GM21717 (cell line): ENCODE measurements at regions not wholly inside any gene's neighbourhood (a gene's known extent, or its start where the extent isn't known, plus 50 kb on each side); places are given as distances from the start of the nearest gene placed in this dataset.
"Not testable (repeated sequence)": the region's sequence is repeated elsewhere in the genome, so short reads cannot be mapped to it uniquely, and the experiment has no call there.

ENCODE experiments used
- ATAC-seq: cut with Tn5 transposase; IDR thresholded peaks from one replicate; pipeline ENCODE4 v1.9.1; 2021; ENCODE audit warnings: mild to moderate bottlenecking, moderate library complexity; ENCODE audit not compliant: unreplicated experiment

- ATAC-seq: no peak
Measured at GRCh38 chr4:23423540-23423939, 466.3 kb downstream of the PPARGC1A start.

DNA sequence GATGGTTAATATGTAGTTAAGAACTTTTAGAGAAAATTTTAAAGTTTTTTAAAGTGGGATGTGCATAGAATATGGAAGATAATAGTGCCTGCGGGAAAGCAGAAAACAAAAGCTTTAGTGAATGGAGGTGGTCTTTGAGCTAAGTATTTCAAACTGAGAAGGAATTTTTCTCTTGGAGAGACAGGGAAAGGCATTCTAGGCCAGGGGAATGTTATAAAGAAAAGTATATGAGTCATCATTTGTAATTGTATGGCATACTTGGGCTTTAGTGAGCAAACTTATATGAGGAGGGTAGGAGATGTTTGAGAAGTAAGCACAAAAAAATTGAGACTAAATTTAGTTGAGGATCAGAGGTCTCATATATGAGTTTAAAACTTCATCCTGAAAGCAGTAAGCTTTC is 467.0 kb downstream of the PPARGC1A start:
- ATAC-seq: no peak

- ATAC-seq: no peak
Measured at GRCh38 chr4:23413631-23414030, 476.2 kb downstream of the PPARGC1A start.

GRCh38 chr4:23412701-23413100 is 477.1 kb downstream of the PPARGC1A start:
- no peak for ATAC-seq

GRCh38 chr4:23408913-23409312 is 480.9 kb downstream of the PPARGC1A start:
- ATAC-seq: not testable (repeated sequence)

DNA sequence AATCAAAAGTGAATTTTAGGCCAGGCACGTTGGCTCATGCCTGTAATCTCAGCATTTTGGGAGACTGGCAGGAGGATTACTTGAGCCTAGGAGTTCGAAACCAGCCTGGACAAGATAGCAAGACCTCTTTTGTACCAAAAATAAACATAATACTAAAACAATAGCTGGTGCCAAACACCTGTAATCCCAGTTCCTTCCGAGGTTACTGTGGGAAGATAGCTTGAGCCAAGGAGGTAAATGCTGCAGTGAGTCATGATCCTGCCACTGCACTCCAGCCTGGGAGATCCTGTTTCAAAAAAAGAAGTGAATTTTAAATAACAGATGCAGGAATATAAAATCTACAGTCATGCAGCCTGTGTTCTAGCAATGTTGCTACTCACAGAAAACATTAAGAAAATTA is 488.3 kb downstream of the PPARGC1A start:
- ATAC-seq: no peak

- no peak for ATAC-seq
Measured at GRCh38 chr4:23392860-23393458, 496.9 kb downstream of the PPARGC1A start.

DNA sequence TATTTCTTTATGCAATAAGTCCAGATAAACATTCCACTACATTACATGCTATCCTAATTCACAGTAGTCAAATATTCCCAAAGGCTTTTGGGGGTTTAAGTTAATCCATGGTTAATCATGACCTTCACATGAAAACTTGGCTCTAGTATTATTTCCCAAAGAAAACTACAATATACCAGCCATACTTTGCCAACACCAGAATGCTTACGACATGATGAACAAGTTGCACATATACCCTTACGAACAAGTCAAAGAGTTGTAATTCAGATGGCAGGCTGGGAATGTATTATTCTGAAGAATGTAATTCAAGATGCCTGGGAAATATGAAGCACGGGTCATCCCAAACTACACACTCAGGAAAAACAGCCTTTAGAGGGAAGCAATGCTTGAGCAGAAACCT is 499.6 kb downstream of the PPARGC1A start:
- no peak for ATAC-seq

DNA sequence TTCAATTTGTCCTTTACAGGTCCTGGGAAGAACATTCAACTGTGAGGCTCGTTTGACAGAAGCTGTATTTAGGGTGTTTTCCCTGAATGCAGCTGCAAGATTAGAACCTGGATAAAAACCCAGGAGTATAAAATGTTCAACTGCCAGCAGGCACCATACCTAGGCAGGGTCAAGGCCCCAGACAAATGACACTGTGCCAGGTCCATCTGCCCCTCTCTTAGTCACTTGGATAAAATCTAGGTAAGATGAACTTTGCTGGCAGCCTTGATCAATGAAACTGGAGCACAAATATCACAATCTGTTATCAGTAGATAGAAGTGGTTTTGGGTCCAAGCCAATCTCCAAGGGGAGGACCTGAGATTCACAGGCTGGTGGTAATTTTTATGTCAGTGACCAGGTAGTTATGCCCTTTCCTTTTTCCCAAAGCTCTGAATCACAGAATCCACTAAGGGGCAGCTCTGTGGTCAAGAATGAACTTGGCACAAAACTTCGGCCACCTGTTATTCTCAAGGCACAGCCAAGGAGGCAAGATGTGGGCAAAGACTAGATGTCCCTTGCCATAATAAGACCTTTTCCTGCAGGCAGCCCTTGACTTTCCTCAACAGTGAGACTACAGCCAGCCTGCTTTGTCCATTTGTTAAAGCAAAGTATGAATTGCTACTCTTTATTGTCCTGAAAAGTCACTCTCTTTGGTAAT is 501.0 kb downstream of the PPARGC1A start:
- no peak for ATAC-seq

GRCh38 chr4:23388255-23388654 is 501.6 kb downstream of the PPARGC1A start:
- no peak for ATAC-seq

DNA sequence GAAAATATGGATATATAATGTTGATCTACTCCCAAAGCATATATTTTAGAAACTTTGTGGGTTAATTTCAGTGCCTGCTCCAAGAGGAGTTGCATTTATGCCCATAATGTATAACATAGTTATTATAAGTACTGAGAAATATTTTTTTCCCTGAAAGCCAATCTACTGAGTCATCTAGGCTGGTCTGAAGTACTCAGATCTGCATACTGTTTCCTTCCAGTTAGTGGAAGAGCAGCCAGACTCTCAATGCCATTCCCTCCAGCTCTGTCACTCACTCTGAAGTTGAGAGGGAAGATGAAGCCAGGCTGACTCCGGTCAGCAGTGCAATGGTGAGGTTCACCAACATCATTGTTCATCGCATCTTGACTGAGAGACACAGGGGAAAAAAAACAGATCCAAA is 505.1 kb downstream of the PPARGC1A start:
- ATAC-seq: no peak

GRCh38 chr4:23382879-23383278 is 507.0 kb downstream of the PPARGC1A start:
- no peak for ATAC-seq

- ATAC-seq: no peak
Measured at GRCh38 chr4:23374259-23374658, 515.6 kb downstream of the PPARGC1A start.

DNA sequence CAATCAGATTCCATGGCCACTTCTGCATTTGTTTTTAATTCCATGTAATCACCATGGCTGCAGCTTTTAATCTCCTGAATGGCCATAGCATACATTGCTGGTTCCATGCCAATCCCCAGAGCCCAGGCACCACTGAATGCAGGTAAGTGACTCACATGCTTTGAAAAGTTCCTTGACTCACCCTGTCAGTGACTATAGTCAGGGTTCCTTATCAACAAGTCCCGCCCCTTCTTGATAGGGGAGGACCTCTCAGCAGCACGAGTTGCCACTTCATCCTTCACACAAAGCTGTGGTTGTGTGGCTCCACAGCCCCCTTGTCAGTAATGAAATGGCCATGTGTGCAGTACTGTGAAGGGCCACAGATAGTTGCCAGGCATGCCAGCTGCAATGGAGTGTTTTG is 516.6 kb downstream of the PPARGC1A start:
- ATAC-seq: no peak

- no peak for ATAC-seq
Measured at GRCh38 chr4:23371533-23371932, 518.3 kb downstream of the PPARGC1A start.

GRCh38 chr4:23369331-23369730 is 520.5 kb downstream of the PPARGC1A start:
- no peak for ATAC-seq

GRCh38 chr4:23368081-23368697 is 521.7 kb downstream of the PPARGC1A start:
- ATAC-seq: no peak

GRCh38 chr4:23366557-23366906 is 523.3 kb downstream of the PPARGC1A start:
- no peak for ATAC-seq

DNA sequence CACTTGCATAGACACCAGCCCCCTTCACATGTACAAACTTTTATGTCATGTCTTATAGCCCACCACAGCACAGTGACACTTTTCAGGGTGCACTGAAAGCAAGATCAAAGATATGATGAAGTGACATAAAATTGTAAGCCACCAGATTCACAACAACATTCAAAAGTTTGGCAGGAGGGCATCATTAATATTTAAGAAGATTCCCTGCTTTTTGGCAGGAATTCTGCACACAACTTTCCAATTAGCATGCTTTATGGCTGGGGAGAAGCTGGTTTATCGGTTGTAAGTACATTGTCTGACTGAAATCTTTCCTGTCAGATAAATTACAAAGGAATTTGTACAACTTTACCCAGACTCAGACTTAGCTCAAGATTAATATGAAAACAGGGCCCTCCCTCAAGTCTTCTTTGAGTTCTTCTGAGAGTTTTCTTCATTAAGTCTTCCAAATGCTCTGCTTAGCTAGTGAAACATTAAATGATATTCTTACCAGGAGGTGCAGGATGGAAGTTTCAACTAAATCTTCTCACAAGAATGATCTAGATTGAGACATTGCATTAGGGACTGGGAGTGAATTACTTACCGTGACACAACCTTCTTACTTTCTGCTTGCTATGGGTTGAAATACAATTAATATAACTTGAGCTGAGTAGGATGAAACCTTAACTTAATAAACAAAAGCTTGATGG is 523.8 kb downstream of the PPARGC1A start:
- ATAC-seq: no peak

DNA sequence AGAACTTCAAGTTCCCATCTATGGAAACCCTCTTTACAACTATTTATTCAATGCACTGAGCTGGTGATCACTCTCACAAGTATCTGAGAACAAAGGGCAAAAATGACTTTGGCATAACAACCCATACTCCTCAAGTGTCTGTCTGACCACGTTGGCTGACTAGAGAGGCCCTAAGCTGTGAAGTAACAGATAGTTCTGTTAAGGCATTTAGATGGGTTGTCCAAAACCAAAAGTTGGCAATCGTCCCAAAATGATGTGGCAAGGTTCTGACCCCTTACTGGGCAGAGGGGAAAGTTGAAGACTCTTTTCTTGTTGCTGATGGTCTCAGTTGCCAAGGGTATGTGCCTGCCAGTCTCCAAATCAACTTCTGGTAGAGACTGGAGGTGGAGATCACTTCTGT is 524.8 kb downstream of the PPARGC1A start:
- no peak for ATAC-seq

GRCh38 chr4:23364167-23364566 is 525.7 kb downstream of the PPARGC1A start:
- ATAC-seq: no peak

DNA sequence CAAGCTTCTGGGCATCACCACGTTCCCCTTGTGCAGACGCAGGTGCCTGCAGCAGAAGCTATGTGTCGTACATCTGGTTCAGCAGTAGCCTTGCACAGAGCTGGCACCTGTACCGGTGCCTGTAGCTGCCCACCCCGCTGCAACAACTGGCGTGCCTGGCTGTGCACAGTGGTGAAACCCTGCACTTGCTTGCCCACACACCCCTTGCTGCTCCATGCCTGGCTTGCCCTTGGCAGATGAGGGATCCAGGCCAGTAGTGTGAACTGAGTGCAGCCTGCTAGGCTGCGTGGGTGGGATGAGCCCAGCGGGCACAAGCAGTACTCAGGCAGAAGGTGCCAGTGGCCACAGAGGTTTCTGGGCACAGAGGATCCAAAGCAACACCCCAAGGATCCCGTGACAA is 528.4 kb downstream of the PPARGC1A start:
- no peak for ATAC-seq
